ENCODE measurements at regions not wholly inside any gene's neighbourhood (a gene's known extent, or its start where the extent isn't known, plus 50 kb on each side); places are given as distances from the start of the nearest gene placed in this dataset.
A peak's percentile ranks its signal among the peaks of the same experiment; 100 is the strongest.
"Not testable (repeated sequence)": the region's sequence is repeated elsewhere in the genome, so short reads cannot be mapped to it uniquely, and the experiment has no call there.

- not testable (repeated sequence) for ATAC-seq
These were observed 57.8 kb upstream of the NBPF8 start for GRCh38 chr1:120357046-120357445.

- not testable (repeated sequence) for ATAC-seq
These were observed 58.7 kb upstream of the NBPF8 start for GRCh38 chr1:120356170-120356569.

GRCh38 chr1:120354618-120355184, 60.1 kb upstream of the NBPF8 start:
- ATAC-seq = peak; percentile 99

GRCh38 chr1:120342231-120343073, 72.4 kb upstream of the NBPF8 start:
- not testable (repeated sequence) for ATAC-seq

- not testable (repeated sequence) for ATAC-seq
These were observed 73.1 kb upstream of the NBPF8 start for GRCh38 chr1:120341756-120342155.

- ATAC-seq = not testable (repeated sequence)
These were observed 73.7 kb upstream of the NBPF8 start for GRCh38 chr1:120340838-120341751.

GRCh38 chr1:120315738-120316137, 99.1 kb upstream of the NBPF8 start:
- ATAC-seq = not testable (repeated sequence)

- ATAC-seq = not testable (repeated sequence)
These were observed 102.9 kb upstream of the NBPF8 start for GRCh38 chr1:120311930-120312329.

- ATAC-seq = not testable (repeated sequence)
These were observed 105.8 kb upstream of the NBPF8 start for GRCh38 chr1:120308940-120309578.

GRCh38 chr1:120305046-120305445, 109.8 kb upstream of the NBPF8 start:
- ATAC-seq = peak; percentile 57

GRCh38 chr1:120304341-120304740, 110.5 kb upstream of the NBPF8 start:
- not testable (repeated sequence) for ATAC-seq

GRCh38 chr1:120299433-120300057, 115.3 kb upstream of the NBPF8 start:
- peak; percentile 25 for ATAC-seq

- not testable (repeated sequence) for ATAC-seq
These were observed 116.3 kb upstream of the NBPF8 start for GRCh38 chr1:120298487-120298886.

GRCh38 chr1:120297345-120297953, 117.4 kb upstream of the NBPF8 start:
- ATAC-seq = not testable (repeated sequence)

GRCh38 chr1:120290105-120290504, 113.8 kb upstream of the SEC22B start:
- not testable (repeated sequence) for ATAC-seq

GRCh38 chr1:120289601-120290074, 113.3 kb upstream of the SEC22B start:
- ATAC-seq = not testable (repeated sequence)

- ATAC-seq = peak; percentile 98
These were observed 112.7 kb upstream of the SEC22B start for GRCh38 chr1:120288814-120289600.

GRCh38 chr1:120288167-120288566, 111.8 kb upstream of the SEC22B start:
- peak; percentile 76 for ATAC-seq

- peak; percentile 72 for ATAC-seq
These were observed 106.6 kb upstream of the SEC22B start for GRCh38 chr1:120282744-120283464.

- not testable (repeated sequence) for ATAC-seq
These were observed 101.9 kb upstream of the SEC22B start for GRCh38 chr1:120278259-120278610.

Data from esophagus mucosa (tissue), 1 donor.